ENCODE measurements at regions not wholly inside any gene's neighbourhood (a gene's known extent, or its start where the extent isn't known, plus 50 kb on each side); places are given as distances from the start of the nearest gene placed in this dataset.

DNA sequence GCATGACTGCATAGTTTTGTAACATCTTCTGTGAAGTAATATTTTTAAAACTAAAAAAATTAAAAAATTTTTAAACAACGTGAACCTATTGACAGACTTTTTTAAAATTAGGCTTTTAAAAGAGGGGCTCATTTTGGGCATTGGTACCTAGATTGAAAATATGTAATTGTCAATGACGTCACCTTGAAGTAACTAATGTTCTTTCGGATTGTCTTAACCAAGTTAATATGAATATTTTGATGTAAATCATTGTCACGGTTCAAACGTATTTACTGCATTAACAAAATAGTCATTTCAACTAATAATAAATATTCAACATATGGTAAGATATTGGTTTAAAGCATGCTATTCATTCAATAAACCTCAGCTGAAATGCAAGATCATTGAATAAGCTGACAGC lies 719.8 kb downstream of the ANKRD7 start:
- Histone ChIP-seq H3K4me2 (ENCODE audit: low read depth, low read length, poor library complexity, severe bottlenecking) (no peak overlapping the region), H3F3A (ENCODE audit: insufficient read depth) (no peaks in the 10 kb centered on the region), H4K20me1 (ENCODE audit: low read depth, low read length) (no peaks in the 10 kb centered on the region), H3K79me2 (ENCODE audit: insufficient read depth, low read length) (no peaks in the 10 kb centered on the region), H3K27ac (ENCODE audit: low read depth, low read length) (no peak overlapping the region), H2AFZ (ENCODE audit: low read depth, low read length, severe bottlenecking) (no peak overlapping the region), H3K9me3 (ENCODE audit: insufficient read depth, low read length) (no peaks in the 10 kb centered on the region), H3K9ac (ENCODE audit: low read length) (no peak overlapping the region), H3K36me3 (ENCODE audit: low read length) (no peaks in the 10 kb centered on the region), H3K27me3 (ENCODE audit: low read length) (no peaks in the 10 kb centered on the region), H3K9me2 (replicated peaks; ENCODE audit: insufficient read depth, low read length) (no peaks in the 10 kb centered on the region), H3K4me3 (ENCODE audit: insufficient read depth, low read length, poor library complexity, severe bottlenecking) (no peak overlapping the region)
- TF ChIP-seq EZH2phosphoT487 (conservative IDR thresholded peaks at IDR 0.05; ENCODE audit: low read length), result no peak
- TF ChIP-seq, protein P1, sequence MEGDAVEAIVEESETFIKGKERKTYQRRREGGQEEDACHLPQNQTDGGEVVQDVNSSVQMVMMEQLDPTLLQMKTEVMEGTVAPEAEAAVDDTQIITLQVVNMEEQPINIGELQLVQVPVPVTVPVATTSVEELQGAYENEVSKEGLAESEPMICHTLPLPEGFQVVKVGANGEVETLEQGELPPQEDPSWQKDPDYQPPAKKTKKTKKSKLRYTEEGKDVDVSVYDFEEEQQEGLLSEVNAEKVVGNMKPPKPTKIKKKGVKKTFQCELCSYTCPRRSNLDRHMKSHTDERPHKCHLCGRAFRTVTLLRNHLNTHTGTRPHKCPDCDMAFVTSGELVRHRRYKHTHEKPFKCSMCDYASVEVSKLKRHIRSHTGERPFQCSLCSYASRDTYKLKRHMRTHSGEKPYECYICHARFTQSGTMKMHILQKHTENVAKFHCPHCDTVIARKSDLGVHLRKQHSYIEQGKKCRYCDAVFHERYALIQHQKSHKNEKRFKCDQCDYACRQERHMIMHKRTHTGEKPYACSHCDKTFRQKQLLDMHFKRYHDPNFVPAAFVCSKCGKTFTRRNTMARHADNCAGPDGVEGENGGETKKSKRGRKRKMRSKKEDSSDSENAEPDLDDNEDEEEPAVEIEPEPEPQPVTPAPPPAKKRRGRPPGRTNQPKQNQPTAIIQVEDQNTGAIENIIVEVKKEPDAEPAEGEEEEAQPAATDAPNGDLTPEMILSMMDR (IDR thresholded peaks at IDR 0.05; ENCODE audit: insufficient read depth, low read length, poor library complexity, severe bottlenecking), result no peak

DNA sequence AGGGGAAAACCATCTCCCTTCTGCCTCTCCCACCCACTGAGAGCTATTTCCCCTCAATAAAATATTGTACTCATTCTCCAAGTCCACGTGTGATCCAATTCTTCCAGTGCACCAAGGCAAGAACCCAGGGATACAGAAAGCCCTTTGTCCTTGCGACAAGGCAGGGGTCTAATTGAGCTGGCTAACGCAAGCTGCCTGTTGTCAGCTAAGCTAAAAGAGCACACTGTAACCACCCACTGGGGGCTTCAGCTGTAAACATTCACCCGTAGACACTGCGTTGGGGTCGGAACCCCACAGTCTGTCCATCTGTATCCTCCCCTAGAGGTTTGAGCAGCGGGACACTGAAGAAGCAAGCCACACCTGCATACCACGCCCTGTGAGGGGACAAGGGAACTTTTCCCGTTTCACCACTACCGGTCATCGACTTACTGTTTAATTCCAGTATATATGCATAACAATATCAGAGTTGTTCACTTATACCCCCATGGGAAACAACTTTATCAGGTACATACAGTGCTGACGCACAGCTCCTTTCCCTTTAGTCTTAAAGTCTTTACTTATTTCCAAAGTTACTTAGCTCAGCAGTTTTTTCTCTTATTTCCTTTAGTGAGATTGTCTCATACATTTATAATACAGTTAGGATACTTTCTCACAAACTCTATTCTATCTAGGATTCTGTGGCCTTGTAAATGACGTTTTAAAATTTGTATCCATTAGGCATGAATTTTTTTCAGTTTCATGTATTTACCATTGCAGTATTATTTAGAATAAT lies 721.6 kb downstream of the ANKRD7 start:
- no peak overlapping the region for H2AFZ ChIP-seq (ENCODE audit: low read depth, low read length, severe bottlenecking)
- H3K27ac ChIP-seq (ENCODE audit: low read depth, low read length), result no peak overlapping the region
- no peaks in the 10 kb centered on the region for H3K27me3 ChIP-seq (ENCODE audit: low read length)
- no peaks in the 10 kb centered on the region for H3F3A ChIP-seq (ENCODE audit: insufficient read depth)
- no peak overlapping the region for H3K4me2 ChIP-seq (ENCODE audit: low read depth, low read length, poor library complexity, severe bottlenecking)
- H3K36me3 ChIP-seq (ENCODE audit: low read length), result no peaks in the 10 kb centered on the region
- no peaks in the 10 kb centered on the region for H4K20me1 ChIP-seq (ENCODE audit: low read depth, low read length)
- H3K9ac ChIP-seq (ENCODE audit: low read length), result no peak overlapping the region
- no peaks in the 10 kb centered on the region for H3K9me2 ChIP-seq (replicated peaks; ENCODE audit: insufficient read depth, low read length)
- no peak overlapping the region for H3K4me3 ChIP-seq (ENCODE audit: insufficient read depth, low read length, poor library complexity, severe bottlenecking)
- H3K79me2 ChIP-seq (ENCODE audit: insufficient read depth, low read length), result no peaks in the 10 kb centered on the region
- H3K9me3 ChIP-seq (ENCODE audit: insufficient read depth, low read length), result no peaks in the 10 kb centered on the region
- TF ChIP-seq EZH2phosphoT487 (conservative IDR thresholded peaks at IDR 0.05; ENCODE audit: low read length), result no peak
- TF ChIP-seq, protein P1 (IDR thresholded peaks at IDR 0.05; ENCODE audit: insufficient read depth, low read length, poor library complexity, severe bottlenecking), result no peak

DNA sequence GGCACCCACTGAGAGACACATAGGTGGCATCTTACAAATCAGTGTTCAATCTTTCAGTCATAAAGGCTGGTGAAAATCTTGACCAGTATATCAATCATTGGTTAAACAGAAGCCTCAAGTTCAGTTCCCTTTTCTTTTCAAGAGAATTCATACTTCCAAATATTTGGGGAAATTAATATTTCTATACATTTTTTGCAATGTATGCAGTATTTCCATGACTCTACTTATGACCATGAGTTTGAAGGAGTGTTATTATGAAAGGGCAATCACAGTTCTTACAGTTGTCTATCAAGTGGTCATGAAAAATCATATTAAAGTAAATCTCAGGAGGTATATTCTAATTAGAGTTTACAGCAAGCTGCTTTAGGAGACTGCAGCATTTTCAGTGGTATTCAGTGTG lies 724.0 kb downstream of the ANKRD7 start:
- TF ChIP-seq, protein P1 (IDR thresholded peaks at IDR 0.05; ENCODE audit: insufficient read depth, low read length, poor library complexity, severe bottlenecking), result no peak
- TF ChIP-seq EZH2phosphoT487 (conservative IDR thresholded peaks at IDR 0.05; ENCODE audit: low read length), result no peak
- H2AFZ ChIP-seq (ENCODE audit: low read depth, low read length, severe bottlenecking), result no peak overlapping the region

More for the DNA sequence above, 724.0 kb downstream of the ANKRD7 start:
- no peaks in the 10 kb centered on the region for H3K36me3 ChIP-seq (ENCODE audit: low read length)
- no peaks in the 10 kb centered on the region for H3K9me2 ChIP-seq (replicated peaks; ENCODE audit: insufficient read depth, low read length)
- H3K79me2 ChIP-seq (ENCODE audit: insufficient read depth, low read length), result no peaks in the 10 kb centered on the region
- no peak overlapping the region for H3K9ac ChIP-seq (ENCODE audit: low read length)
- H3K4me3 ChIP-seq (ENCODE audit: insufficient read depth, low read length, poor library complexity, severe bottlenecking), result no peak overlapping the region
- H3F3A ChIP-seq (ENCODE audit: insufficient read depth), result no peaks in the 10 kb centered on the region
- no peak overlapping the region for H3K27ac ChIP-seq (ENCODE audit: low read depth, low read length)
- no peaks in the 10 kb centered on the region for H3K27me3 ChIP-seq (ENCODE audit: low read length)
- no peak overlapping the region for H3K4me2 ChIP-seq (ENCODE audit: low read depth, low read length, poor library complexity, severe bottlenecking)
- H3K9me3 ChIP-seq (ENCODE audit: insufficient read depth, low read length), result no peaks in the 10 kb centered on the region
- H4K20me1 ChIP-seq (ENCODE audit: low read depth, low read length), result no peaks in the 10 kb centered on the region
